HG03521 (cell line): ENCODE measurements at regions not wholly inside any gene's neighbourhood (a gene's known extent, or its start where the extent isn't known, plus 50 kb on each side); places are given as distances from the start of the nearest gene placed in this dataset.
A peak's percentile ranks its signal among the peaks of the same experiment; 100 is the strongest.
"Not testable (repeated sequence)": the region's sequence is repeated elsewhere in the genome, so short reads cannot be mapped to it uniquely, and the experiment has no call there.

Experiments
- ATAC-seq: cut with Tn5 transposase; IDR thresholded peaks from one replicate; pipeline ENCODE4 v1.9.1; 2021; ENCODE audit warnings: mild to moderate bottlenecking, moderate library complexity; ENCODE audit not compliant: unreplicated experiment

DNA sequence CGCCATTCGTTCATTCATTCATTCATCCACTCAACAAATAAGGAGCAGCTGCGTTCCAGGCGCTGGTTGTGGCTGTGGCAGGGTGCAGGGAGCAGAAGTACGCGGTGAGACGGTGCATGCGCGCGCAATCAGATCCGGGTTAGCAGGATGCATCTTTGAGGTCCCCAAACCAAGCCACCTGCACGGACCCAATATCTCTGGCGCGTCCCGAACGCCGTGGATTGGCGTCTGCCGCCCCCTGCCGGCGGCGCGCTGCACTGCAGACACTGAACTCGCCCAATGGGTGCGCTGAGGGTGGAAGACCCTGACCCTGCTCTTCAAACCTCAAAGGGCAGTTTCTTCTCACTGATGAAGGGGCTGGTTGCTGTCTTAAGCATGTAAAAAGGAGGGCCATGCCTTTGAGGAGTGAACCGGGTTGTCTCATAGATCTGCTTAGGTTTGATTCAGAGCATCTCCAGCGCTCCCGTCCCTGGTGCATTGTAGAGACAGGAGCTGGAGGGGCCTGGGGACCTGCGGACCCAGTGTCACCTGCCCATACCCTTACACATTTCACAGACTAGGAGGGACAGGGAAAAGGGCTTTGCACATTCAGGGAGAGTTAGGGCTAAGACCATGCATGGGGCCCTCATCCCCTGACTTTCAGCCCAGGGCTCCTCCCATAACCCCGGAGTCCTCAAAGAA is 102.5 kb downstream of the RAMP3 start:
- ATAC-seq: peak; percentile 62

DNA sequence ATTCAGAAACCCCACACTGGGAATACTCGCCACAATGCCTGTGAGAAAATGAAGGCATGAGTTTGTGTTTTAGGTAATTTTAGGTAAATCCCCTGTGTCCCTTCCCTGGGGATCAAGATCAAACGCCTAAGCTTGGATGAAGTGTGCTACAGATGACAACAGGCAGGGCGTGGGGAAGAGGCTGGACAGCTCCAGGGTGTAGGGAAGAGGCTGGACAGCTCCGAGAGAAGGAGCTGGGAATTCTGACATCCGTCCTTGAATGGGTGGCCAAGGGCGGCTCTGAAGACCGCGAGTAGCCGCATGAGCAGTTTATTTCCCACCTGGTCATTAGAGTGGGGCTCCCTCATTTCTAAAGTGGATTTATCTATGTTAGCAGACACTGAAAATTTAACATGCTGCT is 109.7 kb downstream of the RAMP3 start:
- no peak for ATAC-seq

DNA sequence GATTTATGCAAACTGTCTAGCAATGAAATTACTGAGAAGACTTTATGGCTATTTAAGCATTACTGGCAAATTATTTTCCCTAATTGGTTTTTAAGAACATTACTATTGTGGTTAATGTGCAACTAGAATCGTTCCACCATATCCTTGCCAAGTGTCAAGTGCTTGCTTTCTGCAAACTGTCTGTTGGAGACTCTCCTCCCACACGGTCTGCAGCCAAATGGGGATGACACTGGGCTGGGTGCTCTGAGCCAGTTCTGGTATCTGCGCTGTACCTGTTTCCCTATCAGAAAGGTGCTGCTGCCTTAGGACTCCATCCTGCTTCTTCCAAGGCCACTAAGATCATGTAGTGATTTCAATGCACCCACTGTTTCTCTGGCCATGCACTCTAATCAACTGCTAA is 110.4 kb downstream of the RAMP3 start:
- no peak for ATAC-seq

DNA sequence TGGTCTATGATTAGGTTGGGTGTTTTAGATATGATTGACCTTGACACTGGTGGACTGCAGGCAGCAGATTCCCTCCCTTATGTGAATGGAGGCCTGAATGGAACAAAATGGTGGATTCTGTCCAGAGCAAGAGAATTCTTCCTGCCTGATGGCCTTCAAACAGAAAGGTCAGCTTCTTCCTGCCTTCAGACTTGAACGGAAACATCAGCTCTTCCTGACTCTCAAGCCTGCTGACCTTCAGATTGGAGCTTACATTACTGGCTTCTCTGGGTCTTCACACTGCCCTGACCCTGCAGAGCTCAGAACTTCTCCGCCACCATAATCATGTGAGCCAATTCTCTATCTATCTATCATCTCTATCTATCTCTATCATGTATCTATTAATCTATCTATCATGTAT is 111.6 kb downstream of the RAMP3 start:
- ATAC-seq: no peak

DNA sequence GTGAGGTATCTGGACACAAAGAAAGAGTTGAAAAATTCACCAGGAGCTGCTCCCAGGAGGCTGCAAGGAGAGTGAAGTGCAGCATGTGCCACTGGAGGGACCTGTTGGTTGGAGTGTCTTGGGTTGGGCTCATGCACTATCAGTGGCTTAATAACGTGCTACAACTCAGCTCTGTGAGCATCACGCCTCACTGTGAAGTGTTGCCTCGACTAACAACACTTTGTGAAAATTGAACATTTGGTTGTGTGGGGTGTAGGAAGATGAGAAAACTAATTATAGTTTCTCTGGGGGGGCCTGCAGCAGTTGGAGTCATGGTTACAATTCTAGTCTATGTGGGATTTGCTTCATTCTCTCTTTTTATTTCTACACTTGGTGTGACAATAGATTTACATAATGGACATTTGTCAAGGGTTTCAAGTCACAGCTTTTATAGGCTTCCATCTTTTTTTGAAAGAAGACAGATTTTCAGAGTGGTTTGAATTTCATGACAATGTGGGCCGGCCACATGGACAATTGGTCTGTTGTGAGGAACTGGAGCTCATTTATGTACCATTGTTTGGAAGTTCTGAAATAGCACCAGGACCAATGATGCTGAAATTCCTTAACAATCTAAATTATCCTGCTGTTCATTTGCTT is 121.3 kb downstream of the RAMP3 start:
- no peak for ATAC-seq

DNA sequence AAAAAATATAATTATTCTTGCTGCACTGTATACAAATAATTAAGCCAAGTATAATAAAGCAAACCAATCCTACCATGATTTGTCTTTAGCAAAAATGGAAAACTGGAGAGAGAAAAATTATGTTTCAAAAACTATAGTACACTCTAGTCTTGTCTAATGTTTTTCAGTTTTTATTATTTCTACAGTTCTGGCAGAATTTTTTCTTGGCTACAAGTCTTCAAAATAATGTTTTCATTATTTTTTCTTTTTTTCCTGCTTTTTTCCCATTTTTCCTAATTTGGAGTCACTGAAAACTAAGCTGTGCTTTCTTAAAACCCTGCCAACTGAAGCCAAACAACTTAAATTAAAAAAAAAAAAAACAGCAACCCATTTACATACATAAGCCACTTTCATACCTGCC is 132.0 kb downstream of the RAMP3 start:
- not testable (repeated sequence) for ATAC-seq

DNA sequence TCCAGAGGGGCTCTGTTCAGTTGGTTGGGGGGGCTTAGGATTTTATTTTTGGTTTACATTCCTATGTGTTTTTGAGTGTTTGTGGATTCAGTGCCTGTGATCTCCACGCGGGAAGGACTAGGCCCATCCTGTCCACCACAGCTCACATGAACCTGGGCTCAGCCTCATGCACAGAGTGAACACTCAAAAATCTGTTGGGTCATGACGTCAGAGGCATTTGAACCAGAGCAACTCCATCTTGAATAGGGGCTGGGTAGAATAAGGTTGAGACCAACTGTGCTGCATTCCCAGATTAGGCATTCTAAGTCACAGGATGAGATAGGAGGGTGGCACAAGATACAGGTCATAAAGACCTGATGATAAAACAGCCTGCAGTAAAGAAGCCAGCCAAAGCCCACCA is 133.3 kb downstream of the RAMP3 start:
- no peak for ATAC-seq

DNA sequence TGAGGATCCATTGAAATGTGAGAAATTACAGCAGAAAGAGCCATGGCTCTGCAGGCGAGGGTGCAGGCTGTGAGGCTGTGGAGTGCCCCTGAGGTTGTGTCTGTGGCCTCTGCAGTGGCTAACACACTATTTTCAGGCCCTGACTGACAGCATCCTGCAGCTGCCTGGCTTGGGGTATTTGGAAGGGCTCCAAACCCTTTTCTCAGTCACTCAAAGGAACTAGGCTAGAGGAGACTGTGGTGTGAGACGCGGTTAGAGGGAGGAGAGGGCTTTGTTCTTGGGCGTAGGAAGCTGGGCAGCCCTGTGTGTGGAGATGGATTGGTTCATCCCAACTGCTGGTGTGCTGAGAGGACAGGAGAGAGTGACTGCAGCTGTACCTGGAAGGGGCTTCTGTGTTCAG is 134.9 kb downstream of the RAMP3 start:
- ATAC-seq: no peak

DNA sequence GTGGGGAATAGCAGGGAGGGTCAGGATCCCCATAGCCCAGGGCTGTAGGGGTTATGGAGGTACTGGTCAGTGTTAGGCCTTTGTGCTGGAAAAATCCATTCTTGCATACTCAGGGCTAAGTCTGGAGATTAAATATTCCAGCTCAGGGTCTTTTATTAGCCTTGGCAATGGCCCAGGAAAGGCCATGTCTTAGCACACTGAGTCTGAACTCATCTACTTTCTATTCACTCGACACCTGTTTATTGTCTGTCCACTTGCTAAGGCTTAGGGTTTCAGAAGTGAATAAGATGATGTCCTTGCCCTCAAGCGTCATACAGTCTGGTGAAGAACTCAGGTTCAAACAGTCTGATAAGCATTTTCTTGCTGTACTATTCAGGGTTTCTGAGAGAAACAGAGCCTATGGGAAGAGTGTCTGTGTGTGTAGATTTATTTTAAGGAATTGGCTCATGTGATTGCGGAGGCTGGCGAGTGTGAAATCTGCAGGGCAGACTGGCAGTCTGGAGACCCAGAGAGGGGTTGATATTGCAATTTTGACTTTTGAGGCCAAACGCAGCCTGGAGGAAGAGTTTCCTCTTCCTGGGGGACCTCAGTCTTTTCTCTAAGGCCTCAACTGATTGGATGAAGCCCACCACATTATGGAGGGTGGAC is 135.8 kb downstream of the RAMP3 start:
- no peak for ATAC-seq

DNA sequence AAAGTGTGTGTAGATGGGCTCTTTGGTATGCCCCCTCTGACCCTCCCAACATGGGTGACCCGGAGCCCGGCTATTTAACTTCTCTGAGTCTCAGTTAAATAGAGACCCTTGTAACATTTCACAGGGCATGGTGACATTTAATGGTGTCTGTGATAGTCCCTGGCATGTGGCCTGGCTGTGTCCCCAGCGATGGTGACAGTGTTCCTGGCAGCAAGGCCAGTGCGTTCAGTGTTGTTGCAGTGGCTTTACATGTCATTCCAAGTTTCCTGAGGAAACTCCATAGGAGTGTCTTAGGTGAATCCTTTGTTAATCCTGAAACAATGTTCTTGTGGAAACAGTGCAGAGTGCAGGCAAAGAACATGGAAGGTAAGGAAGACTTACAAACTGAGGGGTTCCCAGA is 137.0 kb downstream of the RAMP3 start:
- no peak for ATAC-seq

DNA sequence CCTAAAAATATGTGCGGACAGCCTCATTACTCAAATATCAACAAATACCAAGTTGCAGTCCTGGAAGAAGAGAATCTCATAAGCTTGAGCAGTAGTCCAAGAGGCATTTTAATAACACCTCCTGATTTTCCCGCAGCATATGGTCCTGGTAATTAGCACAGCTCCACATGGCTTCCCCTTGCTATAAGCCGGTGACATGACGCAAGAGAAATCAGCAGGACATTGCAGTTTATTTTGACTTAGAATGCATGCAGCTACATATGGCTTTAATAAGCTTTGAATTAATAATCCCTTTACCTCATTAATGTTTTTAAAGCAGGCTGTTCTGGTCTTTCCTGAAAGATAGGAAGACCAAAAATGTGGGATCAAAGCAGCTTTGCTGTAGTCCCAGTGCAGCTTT is 137.6 kb downstream of the RAMP3 start:
- ATAC-seq: no peak

DNA sequence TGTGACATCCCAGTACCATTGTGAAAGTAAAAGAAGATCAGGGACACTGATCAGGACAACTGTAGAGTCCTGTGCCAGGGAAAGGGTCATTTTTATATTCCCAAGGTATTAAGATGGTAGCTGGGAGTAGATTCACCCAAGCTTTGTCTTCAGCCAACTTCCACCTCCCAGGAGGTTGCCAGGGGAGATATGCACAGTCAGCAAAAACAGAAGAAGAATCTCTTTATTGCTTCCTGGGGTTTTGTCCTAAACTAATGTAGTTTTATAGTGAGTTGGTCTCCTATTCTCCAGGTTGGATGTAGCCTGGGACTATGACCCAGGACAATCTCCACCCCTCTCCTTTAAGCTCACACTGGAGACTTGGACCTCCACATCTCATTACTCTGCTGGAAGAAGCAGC is 139.2 kb downstream of the RAMP3 start:
- no peak for ATAC-seq

DNA sequence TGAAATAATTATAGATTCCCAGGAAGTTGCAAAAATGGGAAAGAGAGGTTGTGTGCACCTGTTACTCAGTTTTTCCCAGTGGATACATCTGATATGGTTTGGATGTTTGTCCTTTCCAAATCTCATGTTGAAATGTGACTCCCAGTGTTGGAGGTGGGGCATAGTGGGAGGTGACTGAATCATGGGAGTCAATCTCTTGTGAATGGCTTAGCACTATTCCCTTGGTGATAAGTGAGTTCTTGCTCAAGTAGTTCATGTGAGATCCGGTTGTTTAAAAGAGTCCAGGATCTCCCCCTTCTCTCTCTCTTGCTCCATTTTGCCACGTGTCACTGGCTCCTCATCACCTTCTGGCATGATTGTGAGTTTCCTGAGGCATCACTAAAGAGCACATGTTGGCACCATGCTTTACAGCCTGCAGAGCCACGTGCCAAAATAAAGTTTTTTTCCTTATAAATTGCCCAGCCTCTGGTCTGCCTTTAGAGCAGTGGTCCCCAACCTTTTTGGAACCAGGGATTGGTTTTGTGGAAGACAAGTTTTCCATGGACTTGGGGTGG is 149.2 kb downstream of the RAMP3 start:
- no peak for ATAC-seq

DNA sequence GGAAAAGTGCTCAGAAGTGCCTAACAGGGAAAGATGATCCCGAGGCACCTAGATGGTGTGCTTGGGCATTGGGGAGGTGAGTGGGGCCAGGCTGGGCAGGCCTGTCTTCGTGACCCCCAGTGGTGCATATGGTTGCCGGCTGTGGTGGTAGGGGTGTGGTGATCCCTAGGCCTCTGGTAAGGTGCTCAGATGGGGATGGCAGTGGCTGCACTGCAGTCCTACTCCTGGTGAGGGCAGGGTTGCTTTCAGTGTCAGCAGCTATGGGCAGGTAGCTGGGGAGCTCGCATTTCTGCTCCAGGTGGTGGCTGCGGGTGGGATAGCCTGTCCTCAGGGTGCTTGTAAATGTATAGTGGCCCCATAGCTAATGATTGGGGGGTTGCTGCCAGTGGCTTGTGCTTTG is 154.0 kb downstream of the RAMP3 start:
- no peak for ATAC-seq

DNA sequence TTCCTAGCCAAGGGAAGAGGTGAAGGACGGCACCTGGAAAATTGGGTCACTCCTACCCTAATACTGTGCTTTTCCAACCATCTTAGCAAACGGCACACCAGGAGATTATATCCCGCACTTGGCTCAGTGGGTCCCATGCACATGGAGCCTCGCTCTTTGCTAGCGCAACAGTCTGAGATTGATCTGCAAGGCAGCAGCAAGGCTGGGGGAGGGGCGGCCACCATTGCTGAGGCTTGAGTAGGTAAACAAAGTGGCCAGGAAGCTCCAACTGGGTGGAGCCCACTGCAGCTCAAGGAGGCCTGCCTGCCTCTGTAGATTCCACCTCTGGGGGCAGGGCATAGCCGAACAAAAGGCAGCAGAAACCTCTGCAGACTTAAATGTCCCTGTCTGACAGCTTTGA is 157.9 kb downstream of the RAMP3 start:
- ATAC-seq: not testable (repeated sequence)

DNA sequence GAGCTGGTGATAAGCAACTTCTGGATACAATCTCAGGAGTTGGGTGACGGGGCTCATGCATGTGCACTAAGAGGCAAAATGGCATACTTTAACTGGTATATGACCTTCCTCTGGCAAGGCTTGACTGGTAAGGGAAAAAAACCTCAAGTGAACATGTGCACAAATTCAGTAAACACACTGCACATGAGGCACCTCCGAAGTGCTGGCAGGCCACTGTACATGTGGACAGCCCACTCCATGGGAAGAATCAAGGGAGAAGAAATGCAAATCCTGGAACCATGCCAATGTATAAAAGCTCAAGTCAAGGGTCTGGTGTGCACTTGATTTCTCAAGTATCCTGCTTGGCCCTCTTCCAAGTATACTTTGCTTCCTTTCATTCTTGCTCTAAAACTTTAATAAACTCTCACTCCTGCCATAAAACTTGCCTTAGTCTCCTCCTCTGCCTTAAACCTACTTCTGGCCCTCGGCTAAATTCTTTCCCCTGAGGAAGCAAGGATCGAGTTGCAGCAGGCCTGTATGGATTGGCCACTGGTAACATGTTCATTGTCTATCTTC is 167.2 kb downstream of the RAMP3 start:
- no peak for ATAC-seq

DNA sequence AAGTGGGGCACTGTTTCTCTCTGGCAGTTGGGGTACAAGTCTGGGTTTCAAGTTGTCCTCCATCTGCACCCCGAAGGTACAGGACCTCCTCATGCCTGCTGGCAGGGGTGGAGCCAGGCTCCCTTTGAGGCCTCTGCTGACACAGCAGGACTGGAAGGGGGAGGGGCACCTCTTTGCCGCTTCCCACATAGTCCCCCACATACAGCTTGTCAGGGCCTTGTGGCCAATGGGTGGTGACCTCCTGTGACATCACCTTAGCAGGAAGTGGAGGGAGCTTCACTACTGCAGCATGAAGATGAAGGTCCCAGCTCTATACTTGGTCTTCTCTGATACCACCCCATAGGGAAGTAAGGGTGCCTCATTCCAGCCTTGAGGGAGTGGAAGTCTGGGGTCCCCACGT is 167.8 kb downstream of the RAMP3 start:
- ATAC-seq: no peak

DNA sequence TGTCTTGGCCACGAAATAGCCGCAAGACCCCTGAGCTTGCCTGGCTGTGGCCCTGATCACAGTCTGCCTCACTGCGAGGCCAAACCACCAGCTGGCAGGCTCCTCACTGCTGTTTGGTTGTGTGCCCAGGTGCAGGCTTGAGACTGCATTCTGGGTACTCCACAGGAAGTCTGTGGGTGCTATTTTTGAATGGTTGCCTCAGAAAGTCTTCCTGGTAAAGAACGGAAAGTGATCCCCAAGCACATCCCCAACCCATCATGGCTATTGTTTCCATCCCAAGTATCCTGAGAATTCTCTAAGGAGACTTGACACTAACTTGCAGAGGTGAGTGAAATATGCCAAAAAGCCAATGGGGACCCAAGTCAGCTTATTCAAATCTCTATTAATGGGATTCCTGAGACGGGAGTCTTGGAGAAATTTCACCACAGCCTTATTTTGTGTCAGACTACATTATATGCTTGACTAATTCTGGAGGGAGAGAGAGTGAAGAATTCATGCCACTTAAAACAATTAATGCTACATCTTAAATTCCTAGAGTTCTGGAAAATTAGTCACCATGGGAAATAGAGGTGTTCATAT is 170.9 kb downstream of the RAMP3 start:
- no peak for ATAC-seq

DNA sequence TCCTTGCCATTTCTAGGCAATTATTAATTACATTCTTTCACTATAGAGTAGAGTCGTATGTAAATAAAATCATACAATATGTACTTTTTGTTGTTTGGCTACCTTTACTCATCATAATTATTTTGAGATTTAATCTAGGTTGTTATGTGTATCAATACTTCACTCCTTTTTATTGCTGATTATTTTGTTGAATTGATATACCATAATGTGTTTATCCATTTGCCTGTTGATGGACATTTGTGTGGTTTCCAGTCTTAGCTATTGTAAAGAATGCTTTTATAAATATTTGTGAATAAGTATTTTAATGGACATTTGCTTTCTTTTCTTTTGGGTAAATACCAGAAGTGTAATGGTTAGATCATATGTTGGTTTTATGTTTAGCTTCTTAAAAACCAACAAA is 174.0 kb downstream of the RAMP3 start:
- ATAC-seq: no peak

DNA sequence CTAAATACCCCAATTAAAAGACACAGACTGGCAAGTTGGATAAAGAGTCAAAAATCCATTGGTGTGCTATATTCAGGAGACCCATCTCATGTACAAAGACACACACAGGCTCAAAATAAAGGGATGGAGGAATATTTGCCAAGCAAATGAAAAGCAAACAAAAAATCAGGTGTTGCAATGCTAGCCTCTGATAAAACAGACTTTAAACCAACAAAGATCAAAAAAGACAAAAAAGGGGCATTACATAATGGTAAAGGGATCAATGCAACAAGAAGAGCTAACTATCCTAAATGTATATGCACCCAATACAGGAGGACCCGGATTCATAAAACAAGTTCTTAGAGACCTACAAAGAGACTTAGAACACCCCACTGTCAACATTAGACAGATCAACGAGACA is 177.4 kb downstream of the RAMP3 start:
- not testable (repeated sequence) for ATAC-seq

DNA sequence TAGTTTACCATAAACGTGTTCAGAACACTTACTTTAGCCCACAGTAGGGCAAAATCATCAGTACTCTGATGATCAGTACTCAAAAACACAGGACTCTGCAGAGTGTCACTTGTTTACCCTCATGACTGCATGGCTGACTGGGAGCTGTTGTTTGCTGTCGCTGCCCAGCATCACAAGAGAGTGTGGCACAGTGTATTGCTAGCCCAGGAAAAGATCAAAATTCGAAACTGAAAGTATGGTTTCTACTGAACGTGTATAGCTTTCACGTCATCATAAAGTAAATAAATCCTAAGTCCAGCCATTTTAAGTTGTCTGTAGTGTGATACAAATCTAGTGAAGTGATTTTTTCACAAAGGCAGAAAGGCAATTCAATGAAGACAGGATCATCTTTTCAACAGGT is 184.6 kb downstream of the RAMP3 start:
- ATAC-seq: no peak

DNA sequence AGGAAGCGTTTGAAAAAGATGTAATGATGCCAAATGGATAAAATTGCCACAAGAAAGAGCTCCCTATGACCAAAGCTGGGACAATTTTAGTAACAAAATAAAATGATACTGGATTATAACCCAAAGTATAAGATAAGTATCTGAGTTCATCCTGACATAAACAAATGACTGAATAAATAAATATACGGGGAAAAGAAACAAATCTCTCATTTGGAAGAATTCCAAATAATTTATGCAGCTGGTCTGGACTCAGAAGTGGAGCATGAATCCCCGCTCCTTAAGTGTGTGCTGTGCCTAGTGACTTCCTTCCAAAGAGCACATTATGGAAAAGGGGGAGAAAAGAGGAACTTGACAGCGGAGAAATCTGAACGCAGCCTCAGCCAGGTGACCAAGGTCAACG is 186.2 kb downstream of the RAMP3 start:
- no peak for ATAC-seq
